Frontal cortex (tissue), 4 donors: ENCODE measurements at regions not wholly inside any gene's neighbourhood (a gene's known extent, or its start where the extent isn't known, plus 50 kb on each side); places are given as distances from the start of the nearest gene placed in this dataset. TPM values are rescaled to one million over a fixed set of nuclear protein-coding genes. Genes with fewer than 3 reads are reported as not detected.
"Not testable (repeated sequence)": the region's sequence is repeated elsewhere in the genome, so short reads cannot be mapped to it uniquely, and the experiment has no call there.

ENCODE experiments used
- DNase-seq, 2 donors: peaks; one replicate each; pipeline ENCODE4 v3.0.0; 2012; ENCODE audit warnings: low spot score in 2 of 2
- FAIRE-seq: peaks from 2 replicates; lab custom pipeline; 2012; peaks lifted over from hg19 to GRCh38; lab: Jason Lieb, UNC
- small RNA-seq: library from RNA; depleted of rRNA; stranded (forward); fragments of <200 nt; gene quantifications from one replicate; pipeline ENCODE3, GENCODE V24; 2014
- donor health status: control.
- donor health status: control.
- donor health status: control.

DNA sequence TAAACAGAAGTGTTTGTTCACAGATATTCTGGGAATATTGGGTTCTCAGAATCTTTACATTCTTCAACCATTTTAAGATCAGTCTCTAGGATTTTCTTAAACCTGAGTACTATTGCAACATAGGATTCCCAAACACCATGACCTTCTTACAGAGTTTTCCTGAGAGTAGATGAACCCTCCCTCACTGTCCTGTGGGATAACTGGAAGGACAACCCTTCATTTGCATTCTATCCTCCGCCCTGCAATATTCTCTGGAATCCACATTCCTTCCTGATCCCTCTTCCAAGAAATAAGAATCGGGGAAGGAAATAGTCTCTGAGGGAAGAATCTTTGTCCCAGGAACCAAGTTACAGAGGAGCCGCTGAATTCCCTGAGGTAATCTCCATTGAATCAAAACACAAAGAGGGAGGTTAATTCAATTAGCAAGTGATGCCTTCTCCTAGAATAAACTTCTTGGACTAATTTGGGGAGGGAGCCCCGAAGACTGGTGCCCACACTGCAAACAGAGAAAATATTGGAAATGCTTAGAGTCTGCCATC lies 99.8 kb upstream of the MBIP start:
- FAIRE-seq (no peak), DNase-seq (no peak)

DNA sequence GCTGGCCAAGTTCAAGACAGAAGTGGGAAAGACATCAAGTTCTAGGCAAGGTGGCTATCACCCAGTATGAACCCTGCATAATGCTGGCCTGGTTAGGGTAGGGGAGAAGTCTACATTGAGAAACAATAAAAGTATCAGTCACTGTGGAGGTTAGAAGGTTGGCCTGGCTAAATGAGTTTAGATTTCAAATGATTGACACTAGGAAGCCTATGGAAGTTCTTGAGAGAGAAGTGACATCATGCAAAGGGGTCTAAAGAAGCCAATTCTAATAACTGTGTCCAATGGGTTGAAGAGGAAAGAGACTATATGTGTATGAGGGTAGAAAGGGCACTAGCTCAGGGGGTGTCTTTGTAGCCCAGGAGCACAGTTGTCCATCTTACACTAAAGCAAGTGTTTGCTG lies 98.5 kb upstream of the MBIP start:
- FAIRE-seq (no peak), DNase-seq (no peak)

DNA sequence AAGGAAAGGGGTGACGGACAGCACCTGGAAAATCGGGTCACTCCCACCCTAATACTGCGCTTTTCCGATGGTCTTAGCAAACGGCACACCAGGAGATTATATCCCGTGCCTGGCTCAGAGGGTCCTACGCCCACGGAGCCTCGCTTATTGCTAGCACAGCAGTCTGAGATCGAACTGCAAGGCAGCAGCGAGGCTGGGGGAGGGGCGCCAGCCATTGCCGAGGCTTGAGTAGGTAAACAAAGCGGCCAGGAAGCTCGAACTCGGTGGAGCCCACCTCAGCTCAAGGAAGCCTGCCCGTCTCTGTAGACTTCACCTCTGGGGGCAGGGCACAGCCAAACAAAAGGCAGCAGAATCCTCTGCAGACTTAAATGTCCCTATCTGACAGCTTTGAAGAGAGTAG lies 91.5 kb upstream of the MBIP start:
- DNase-seq, FAIRE-seq: not testable (repeated sequence)

DNA sequence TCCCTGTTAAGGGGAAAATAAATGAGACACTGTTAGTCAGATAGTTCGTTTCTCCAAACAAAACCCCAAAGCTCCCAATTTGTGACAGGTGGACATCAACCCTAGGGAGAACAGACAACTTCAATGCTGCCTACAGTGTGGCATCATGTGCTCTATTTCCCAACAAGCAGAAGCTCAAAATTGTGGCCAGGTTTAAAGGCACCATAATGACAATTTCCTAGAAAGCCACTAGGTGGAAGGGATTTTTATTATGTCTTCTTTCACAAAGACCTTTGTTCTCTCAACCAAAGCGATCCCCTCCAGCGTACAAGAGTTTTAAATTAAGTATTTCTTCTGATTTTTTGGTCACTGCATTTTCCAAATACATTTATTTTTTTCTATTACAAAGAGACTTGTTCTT lies 88.0 kb upstream of the MBIP start:
- DNase-seq = no peak
- no peak for FAIRE-seq

DNA sequence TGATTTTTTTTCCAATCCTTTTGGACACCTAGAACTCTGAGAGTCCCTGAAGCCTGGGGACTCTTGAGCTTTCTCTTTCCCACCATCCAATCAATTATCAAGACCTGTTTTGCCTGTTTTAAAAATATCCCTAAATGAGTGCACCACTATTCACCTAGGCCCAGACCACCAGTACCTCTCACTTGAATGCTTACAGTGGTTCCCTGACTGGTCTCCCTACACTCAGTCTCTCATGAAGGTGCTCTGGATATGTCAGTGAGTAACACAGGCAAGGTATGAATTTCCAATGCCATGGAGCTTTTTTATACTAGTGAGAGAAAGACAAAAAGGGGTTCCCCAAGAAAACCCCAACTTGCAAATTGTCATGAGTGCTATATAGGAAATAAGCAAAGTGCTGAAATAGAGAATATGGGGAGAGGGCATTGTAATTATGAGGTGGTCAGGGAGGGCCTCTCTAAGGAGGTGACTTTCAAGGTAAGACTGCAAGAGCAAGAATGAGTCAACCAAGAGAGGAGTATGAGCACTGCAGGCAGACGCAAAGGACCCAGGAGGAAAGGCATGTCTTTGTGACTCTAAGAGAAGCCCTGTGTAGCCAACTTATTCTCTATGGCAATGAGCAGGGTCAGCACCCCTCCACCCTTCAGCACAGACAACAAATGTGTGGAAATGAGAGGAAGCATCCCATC lies 85.3 kb upstream of the MBIP start:
- FAIRE-seq = no peak
- DNase-seq = no peak

DNA sequence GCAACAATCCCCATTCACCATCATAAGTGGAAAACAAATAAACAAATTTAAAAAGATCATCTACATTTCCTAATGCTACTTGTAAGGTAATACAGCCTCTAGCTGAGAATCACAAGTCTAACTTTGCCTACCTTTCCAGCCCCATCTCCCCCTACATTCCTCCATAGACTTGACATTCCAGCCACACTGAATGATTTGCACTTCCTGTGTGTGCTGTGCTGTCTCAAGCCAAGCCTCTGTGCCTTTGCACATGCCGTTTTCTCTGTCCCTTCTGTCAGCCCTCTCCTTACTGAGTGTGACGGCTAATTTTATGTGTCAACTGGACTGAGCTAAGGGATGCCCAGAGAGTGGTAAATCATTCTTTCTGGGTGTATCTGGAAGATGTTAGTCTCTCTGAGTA lies 82.4 kb upstream of the MBIP start:
- DNase-seq (no peak), FAIRE-seq (no peak)

DNA sequence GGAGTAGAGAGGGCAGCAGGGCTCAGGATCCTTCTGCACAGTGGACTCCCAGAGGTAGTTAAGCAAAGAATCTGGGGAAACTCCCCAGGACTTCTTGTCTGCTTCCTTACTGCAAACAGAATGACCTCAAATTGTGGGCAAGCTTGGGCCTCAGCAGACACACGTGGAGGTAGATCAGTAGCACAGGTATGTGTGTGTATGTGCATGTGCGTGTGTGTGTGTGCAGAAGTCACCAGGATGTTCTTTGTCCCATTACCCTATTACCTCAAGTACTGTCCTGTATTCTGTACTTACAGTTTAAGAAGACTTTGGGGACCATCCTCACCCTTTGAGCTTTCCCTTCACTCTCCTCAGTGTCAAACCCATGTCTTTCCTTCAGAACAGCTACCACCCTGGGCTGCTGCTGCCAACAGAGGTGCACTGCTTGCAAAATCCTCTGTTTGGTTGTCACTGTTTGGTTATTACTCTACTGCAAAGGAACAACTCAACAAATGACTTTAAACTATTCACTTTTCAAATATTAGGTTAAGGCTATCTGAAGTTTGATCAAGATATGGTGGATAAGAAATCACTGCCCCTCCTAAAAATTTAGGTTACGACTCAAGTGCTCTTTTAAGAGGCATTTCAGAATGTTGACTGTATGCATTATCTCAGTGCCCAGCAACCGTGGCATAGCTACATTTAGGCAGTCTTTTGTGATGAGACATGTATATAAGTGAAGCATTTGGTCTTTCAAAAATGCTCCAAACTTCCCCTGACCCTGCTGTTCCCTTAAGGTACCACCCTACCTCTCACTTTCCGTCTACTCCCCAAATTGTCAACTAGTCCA lies 78.2 kb upstream of the MBIP start:
- DNase-seq (no peak), FAIRE-seq (no peak)

DNA sequence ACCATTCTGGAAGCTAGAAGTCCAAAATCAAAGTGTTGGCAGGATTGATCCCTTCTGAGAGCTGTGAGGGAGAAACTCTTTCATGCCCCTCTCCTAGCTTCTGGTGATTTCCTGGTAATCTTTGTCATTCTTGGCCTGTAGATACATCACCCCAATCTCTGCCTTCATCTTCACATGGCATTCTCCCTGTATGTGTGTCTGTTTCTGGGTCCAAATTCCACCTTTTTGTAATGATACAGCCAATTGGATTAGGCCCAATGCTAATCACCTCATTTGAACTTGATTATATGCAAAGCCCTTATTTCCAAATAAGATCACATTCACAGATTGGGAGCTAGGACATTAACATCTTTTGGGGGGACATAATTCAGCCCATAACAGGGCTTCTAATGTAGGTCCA lies 76.9 kb upstream of the MBIP start:
- FAIRE-seq (no peak), DNase-seq (no peak)

DNA sequence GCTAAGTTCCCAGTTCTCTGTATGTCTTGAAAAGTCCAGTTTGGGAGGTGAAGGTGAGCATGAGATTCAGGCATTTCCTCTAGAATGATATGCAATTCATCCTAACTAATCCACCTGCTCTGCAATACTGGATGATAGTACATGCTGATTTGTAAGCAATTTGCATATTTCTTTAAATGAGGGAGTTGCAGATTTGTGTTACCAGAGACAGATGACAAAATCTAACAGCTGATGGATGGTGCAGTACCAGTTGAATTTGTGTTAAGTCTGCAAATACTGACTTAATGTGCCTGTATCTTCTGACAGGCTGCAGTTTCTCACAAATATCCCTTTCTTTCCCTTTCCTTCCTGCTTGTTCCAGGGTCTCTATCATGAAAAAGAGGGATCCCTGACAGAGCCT lies 76.4 kb upstream of the MBIP start:
- no peak for DNase-seq
- FAIRE-seq = no peak

DNA sequence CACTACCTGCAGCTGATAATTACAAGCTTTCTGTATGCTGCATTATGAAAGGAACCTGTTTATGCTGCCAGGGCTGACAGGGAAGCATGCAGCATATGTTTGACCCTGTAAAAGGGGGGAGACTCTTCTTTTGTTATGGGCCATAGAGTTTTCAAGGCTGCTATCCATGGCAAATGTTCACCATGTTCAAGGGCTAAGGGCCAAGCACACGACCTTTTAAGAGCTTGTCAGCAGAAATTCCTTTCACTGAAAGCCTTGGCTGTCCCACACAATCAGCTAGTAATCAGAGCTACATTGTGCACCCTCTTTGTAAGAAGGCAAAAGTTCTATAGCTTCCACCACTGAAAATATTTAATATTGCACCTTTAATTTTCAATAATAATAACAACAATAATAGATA lies 74.2 kb upstream of the MBIP start:
- no peak for DNase-seq
- FAIRE-seq = no peak

DNA sequence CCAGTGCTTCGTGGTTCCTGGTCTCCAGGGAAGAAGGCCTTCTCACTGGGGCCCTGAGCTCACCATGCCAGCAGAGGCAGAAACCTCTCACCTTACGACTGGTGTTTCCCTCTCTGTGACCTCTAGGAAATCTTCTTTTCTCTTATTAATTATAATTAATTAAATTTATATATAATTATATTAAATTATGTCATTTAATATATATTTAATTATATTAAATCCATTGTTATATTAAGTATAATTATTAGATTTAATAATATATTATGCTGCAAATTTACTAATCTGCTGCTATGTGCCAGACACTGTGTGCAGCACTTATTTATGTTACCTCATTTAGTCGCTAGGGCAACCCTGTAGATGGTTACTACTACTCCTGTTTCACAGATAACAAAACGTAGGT lies 70.3 kb upstream of the MBIP start:
- DNase-seq = no peak
- FAIRE-seq = no peak

DNA sequence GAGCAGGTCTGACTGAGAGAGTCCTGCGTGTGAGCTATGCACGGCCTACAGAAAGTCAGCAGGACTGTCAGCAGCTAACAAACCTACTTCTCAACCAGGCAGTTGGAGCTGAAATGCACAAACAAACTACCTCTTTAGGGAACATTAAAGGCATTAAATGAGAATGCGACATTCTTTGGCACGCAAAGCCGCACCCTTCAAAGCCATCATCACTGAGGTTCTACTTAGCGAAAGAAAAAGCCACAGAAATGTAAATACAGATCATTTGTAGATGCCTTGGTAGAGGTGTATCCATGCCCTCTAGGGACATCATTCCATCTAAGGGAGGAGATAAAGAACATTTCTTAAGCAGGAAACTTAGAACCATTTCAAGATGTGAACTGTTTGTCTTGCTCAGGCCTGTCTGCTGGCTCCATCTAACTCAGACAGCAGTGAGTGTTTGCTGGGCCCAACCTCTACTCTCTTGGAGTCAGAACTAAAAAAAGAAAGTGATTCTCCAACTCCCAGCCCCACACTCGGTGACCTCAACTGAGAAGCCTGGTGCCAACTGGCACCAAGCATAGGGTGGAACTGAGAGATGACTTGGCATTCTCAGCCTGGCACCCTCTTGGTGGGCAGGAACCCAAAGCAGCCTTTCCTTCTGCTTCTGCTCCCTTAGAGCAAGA lies 63.5 kb upstream of the MBIP start:
- DNase-seq (peak in 1 of 2 donors; percentile 12), FAIRE-seq (no peak)

DNA sequence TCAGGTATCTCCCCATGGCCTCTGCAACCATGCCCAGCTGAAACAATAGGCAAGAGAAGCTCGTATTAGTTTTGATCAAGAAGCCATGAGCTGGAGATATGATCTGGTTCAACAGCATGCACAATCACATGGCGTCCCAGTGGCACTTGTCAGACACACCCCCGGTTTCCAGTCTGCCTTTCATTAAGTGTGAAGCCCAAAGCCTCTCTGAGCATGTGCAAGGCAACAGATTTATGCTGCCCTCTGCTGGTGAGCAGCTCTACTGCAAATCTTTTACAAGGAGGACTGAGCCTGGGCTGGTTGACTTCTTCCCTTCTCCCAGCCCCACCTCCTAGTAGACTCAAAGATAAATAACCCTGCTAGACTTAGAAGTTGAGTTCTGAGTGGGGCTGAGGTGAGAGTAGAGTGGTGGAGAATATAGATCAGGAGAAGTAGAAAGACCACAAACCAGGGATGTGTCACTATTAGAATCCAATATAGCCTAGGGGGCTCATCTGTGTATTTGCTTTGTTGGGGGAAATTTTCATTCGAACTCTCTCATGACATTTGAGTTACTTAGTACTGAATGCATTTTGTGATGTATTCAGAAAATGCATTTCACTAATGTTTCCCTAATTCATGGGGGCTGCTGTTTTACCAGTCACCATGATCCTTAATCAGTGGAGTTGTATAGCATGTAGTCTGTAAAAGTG lies 53.7 kb upstream of the MBIP start:
- DNase-seq (peak; percentile 17 to 27), FAIRE-seq (no peak)

Small RNA genes in the stretch of these regions (small RNA-seq; reads per million reads assigned to genes)
- gene RNU7-93P = not detected
